ENCODE measurements at regions not wholly inside any gene's neighbourhood (a gene's known extent, or its start where the extent isn't known, plus 50 kb on each side); places are given as distances from the start of the nearest gene placed in this dataset.

DNA sequence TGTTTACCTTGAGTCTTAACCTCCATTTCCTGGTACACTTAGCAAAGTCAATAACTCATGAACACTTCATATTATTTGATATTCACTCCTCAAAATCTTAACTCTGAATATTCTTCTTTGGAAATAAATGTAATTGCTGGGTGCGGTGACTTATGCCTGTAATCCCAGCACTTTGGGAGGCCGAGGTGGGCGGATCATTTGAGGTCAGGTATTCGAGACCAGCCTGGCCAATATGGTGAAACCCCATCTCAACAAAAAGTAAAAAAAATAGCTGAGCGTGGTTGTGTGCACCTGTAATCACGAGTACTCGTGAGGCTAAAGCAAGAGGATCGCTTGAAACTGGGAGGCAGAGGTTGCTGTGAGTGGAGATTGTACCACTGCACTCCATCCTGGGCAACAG is 201.3 kb upstream of the DSEL start:
- Histone ChIP-seq H4K20me1 (ENCODE audit: insufficient read depth, poor library complexity, severe bottlenecking) (no peaks in the 10 kb centered on the region), H3K9me3 (ENCODE audit: low read depth) (no peaks in the 10 kb centered on the region), H3K36me3 (replicated peaks; ENCODE audit: insufficient read depth, low read depth) (no peaks in the 10 kb centered on the region), H3K27ac (no peak overlapping the region), H3K79me2 (no peaks in the 10 kb centered on the region), H3K27me3 (no peaks in the 10 kb centered on the region), H3K4me1 (ENCODE audit: insufficient read depth) (no peaks in the 10 kb centered on the region), H2AFZ (no peak overlapping the region), H3K9me2 (replicated peaks; ENCODE audit: insufficient read depth) (no peaks in the 10 kb centered on the region), H3K4me3 (no peak overlapping the region), H3K4me2 (no peak overlapping the region)
- WGBS (ENCODE audit: low lambda C conversion rate, missing lambda C conversion rate), result 82% methylated on average over 8 of the region's 8 CpGs
- no peak for TF ChIP-seq EZH2 (IDR thresholded peaks at IDR 0.05; ENCODE audit: borderline replicate concordance)
- no peak for TF ChIP-seq EZH2phosphoT487 (IDR thresholded peaks at IDR 0.05; ENCODE audit: low read depth, severe bottlenecking, unreplicated experiment)
- TF ChIP-seq, protein P1, sequence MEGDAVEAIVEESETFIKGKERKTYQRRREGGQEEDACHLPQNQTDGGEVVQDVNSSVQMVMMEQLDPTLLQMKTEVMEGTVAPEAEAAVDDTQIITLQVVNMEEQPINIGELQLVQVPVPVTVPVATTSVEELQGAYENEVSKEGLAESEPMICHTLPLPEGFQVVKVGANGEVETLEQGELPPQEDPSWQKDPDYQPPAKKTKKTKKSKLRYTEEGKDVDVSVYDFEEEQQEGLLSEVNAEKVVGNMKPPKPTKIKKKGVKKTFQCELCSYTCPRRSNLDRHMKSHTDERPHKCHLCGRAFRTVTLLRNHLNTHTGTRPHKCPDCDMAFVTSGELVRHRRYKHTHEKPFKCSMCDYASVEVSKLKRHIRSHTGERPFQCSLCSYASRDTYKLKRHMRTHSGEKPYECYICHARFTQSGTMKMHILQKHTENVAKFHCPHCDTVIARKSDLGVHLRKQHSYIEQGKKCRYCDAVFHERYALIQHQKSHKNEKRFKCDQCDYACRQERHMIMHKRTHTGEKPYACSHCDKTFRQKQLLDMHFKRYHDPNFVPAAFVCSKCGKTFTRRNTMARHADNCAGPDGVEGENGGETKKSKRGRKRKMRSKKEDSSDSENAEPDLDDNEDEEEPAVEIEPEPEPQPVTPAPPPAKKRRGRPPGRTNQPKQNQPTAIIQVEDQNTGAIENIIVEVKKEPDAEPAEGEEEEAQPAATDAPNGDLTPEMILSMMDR (IDR thresholded peaks at IDR 0.05; ENCODE audit: poor library complexity), result no peak
- no peak for DNase-seq (ENCODE audit: low spot score)

DNA sequence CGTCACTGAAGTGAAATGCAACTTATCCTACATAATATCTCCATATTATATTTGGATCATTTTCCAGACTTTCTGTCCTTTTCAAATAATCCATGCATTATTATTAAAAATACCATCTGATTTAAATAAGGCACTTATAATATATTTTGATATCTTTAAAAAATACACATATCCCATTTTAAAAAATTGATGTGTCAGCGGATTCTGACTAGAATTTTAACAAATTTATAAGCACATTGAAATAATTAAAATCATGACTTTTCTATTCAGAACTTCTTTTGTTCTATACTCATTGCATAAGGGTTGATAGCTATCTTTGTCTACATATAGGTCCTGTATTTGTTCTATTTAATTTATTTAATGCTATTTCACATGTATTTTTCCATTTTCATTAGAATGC is 199.0 kb upstream of the DSEL start:
- Histone ChIP-seq H3K27ac (no peak overlapping the region), H3K4me3 (no peak overlapping the region), H4K20me1 (ENCODE audit: insufficient read depth, poor library complexity, severe bottlenecking) (no peaks in the 10 kb centered on the region), H3K36me3 (replicated peaks; ENCODE audit: insufficient read depth, low read depth) (no peaks in the 10 kb centered on the region), H2AFZ (no peak overlapping the region), H3K79me2 (no peaks in the 10 kb centered on the region), H3K27me3 (no peaks in the 10 kb centered on the region), H3K4me2 (no peak overlapping the region), H3K9me2 (replicated peaks; ENCODE audit: insufficient read depth) (no peaks in the 10 kb centered on the region), H3K4me1 (ENCODE audit: insufficient read depth) (no peaks in the 10 kb centered on the region), H3K9me3 (ENCODE audit: low read depth) (no peaks in the 10 kb centered on the region)
- no peak for DNase-seq (ENCODE audit: low spot score)
- TF ChIP-seq, protein P1 (IDR thresholded peaks at IDR 0.05; ENCODE audit: poor library complexity), result no peak
- TF ChIP-seq EZH2 (IDR thresholded peaks at IDR 0.05; ENCODE audit: borderline replicate concordance) (no peak), EZH2phosphoT487 (IDR thresholded peaks at IDR 0.05; ENCODE audit: low read depth, severe bottlenecking, unreplicated experiment) (no peak)
- 38% methylated on average over 2 of the region's 2 CpGs for WGBS (ENCODE audit: low lambda C conversion rate, missing lambda C conversion rate)

DNA sequence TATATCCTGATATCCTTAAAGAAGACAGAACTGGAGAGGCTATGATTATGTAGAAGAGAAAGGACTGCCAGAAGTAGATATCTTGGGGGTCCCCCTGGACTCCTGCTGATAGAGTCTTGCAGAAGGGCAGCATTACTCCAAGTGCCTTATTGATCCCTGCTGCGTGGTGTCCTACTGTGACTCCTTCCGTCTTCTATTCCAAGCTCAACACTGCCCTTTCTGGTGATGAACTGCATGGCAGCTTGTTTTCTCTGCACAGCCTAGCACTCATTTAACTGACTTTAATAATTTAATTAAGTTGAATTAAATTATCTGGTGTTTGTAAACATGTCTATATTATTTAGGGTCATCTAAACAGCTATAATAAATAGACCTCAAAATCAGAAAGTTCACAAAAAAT is 194.1 kb upstream of the DSEL start:
- WGBS (ENCODE audit: low lambda C conversion rate, missing lambda C conversion rate), result 35% methylated on average over 2 of the region's 2 CpGs
- H3K27ac ChIP-seq, result no peak overlapping the region
- no peaks in the 10 kb centered on the region for H3K4me1 ChIP-seq (ENCODE audit: insufficient read depth)
- H3K4me2 ChIP-seq, result no peak overlapping the region
- peak; percentile 12 for DNase-seq (ENCODE audit: low spot score)
- no peak overlapping the region for H2AFZ ChIP-seq
- H3K9me3 ChIP-seq (ENCODE audit: low read depth), result no peaks in the 10 kb centered on the region
- no peaks in the 10 kb centered on the region for H3K27me3 ChIP-seq
- H3K79me2 ChIP-seq, result no peaks in the 10 kb centered on the region
- TF ChIP-seq EZH2phosphoT487 (IDR thresholded peaks at IDR 0.05; ENCODE audit: low read depth, severe bottlenecking, unreplicated experiment), result no peak
- TF ChIP-seq, protein P1 (IDR thresholded peaks at IDR 0.05; ENCODE audit: poor library complexity), result peak; percentile 27
- no peaks in the 10 kb centered on the region for H3K9me2 ChIP-seq (replicated peaks; ENCODE audit: insufficient read depth)
- H3K36me3 ChIP-seq (replicated peaks; ENCODE audit: insufficient read depth, low read depth), result no peaks in the 10 kb centered on the region
- H4K20me1 ChIP-seq (ENCODE audit: insufficient read depth, poor library complexity, severe bottlenecking), result no peaks in the 10 kb centered on the region
- H3K4me3 ChIP-seq, result no peak overlapping the region

DNA sequence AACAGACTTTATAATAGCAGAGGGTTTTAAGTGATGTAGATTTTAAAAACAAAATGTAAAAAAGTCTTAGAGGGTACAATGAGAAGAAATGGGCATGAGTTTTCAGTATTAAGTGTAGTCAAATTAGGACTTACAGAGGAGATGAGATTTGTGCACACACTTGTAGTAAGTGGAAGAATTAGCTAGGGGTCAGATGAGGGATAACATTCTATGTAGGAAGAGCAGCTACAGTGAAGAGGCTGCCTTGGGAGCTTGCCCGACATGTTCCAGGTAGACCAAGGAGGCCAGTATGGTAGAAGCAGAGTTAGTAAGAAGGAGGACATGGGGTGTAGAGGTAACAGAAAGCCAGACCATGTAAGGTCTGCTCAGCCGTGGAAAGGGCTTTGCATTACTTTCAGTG is 189.2 kb upstream of the DSEL start:
- no peaks in the 10 kb centered on the region for H3K9me2 ChIP-seq (replicated peaks; ENCODE audit: insufficient read depth)
- H3K4me3 ChIP-seq, result no peak overlapping the region
- H3K27me3 ChIP-seq, result no peaks in the 10 kb centered on the region
- no peak overlapping the region for H2AFZ ChIP-seq
- H3K79me2 ChIP-seq, result no peaks in the 10 kb centered on the region
- WGBS (ENCODE audit: low lambda C conversion rate, missing lambda C conversion rate), result 78% methylated on average over 2 of the region's 2 CpGs
- TF ChIP-seq EZH2phosphoT487 (IDR thresholded peaks at IDR 0.05; ENCODE audit: low read depth, severe bottlenecking, unreplicated experiment), result no peak
- no peak overlapping the region for H3K27ac ChIP-seq
- H3K9me3 ChIP-seq (ENCODE audit: low read depth), result no peaks in the 10 kb centered on the region
- no peak for DNase-seq (ENCODE audit: low spot score)
- no peaks in the 10 kb centered on the region for H3K36me3 ChIP-seq (replicated peaks; ENCODE audit: insufficient read depth, low read depth)
- H3K4me2 ChIP-seq, result no peak overlapping the region
- H4K20me1 ChIP-seq (ENCODE audit: insufficient read depth, poor library complexity, severe bottlenecking), result no peaks in the 10 kb centered on the region
- H3K4me1 ChIP-seq (ENCODE audit: insufficient read depth), result no peaks in the 10 kb centered on the region

All from hepatocyte (in vitro differentiated cells).